ENCODE measurements at regions not wholly inside any gene's neighbourhood (a gene's known extent, or its start where the extent isn't known, plus 50 kb on each side); places are given as distances from the start of the nearest gene placed in this dataset.
"Not testable (repeated sequence)": the region's sequence is repeated elsewhere in the genome, so short reads cannot be mapped to it uniquely, and the experiment has no call there.

DNA sequence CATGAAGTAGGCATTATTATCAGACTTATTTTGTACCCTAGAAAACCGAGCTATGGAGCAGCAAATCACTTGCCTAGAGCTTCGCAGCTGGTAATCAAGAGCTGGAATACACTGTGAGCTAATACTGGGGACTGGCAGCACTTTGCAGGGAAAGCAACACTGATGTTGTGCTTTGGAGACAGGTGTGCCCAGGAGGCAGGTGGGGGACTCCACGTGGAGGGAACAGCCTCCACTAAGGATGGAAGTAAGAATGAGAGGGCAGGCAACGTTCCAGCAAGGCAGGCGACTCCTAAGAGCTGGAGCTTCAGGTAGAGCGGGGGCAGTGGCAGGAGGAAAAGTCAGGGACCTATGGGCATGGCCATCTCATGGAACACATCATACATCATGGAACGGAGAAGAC, 300.5 kb upstream of the IGF1R start:
- TF ChIP-seq CTCF (IDR thresholded peaks at IDR 0.05; ENCODE audit: control extremely low read depth, extremely low read depth, low read depth, missing control alignments): no peak
- no peak for DNase-seq (ENCODE audit: extremely low spot score)
- ChIA-PET CTCF (interaction anchor here (2.1 kb wide), 1 partner anchor 36 kb away, joined by 6 read pairs; no protein-coding TSS in a partner anchor), POLR2A (no interaction called here)

DNA sequence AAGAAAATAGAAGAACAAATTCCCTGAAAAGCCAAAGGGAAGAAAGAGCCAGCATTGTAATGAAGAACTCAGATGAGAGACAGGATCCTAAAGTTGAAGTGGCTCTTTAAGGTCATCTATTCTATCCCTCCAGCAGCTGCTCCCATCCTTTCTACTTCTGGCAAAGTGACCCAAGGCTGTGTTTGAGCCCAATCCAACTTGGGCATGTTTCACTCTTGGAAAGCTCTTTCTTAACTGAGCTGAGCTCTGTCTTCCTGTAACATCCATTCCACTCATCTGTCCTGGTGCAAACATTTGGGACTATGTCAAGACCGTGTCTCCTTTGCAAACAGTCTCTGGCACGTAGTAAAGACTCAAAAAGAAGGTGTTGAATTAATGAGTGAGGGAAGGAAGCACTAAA, 298.1 kb upstream of the IGF1R start:
- no peak for TF ChIP-seq CTCF (IDR thresholded peaks at IDR 0.05; ENCODE audit: control extremely low read depth, extremely low read depth, low read depth, missing control alignments)
- ChIA-PET POLR2A (no interaction called here), CTCF (no interaction called here)
- no peak for DNase-seq (ENCODE audit: extremely low spot score)

GRCh38 chr15:98358274-98358673, 290.1 kb upstream of the IGF1R start:
- DNase-seq (ENCODE audit: extremely low spot score); POLR2A ChIA-PET; CTCF ChIA-PET: not testable (repeated sequence)

- CTCF ChIA-PET: no interaction called here
- POLR2A ChIA-PET: no interaction called here
- no peak for TF ChIP-seq CTCF (IDR thresholded peaks at IDR 0.05; ENCODE audit: control extremely low read depth, extremely low read depth, low read depth, missing control alignments)
- DNase-seq (ENCODE audit: extremely low spot score): no peak
Measured at GRCh38 chr15:98358971-98359370, 289.4 kb upstream of the IGF1R start.

DNA sequence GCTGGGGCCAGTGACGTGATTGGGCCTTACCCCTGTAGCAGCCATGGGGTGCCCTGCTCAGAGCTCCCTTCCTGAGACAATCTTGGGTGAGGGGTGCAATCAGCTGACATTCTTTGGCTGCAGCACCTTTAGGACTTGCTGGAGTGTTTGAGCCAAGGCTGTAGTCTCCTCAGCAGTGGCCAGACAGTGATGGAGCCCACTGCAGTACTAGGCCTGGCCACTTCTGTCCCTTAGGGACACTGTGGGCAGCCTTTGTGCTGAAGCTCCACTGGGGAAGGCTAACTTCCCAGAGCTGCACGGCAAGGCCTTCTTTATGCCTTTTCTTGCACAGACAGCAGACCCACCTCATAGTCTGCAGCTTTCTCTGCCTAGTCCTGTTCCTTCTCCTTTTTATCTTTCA, 284.9 kb upstream of the IGF1R start:
- no peak for TF ChIP-seq CTCF (IDR thresholded peaks at IDR 0.05; ENCODE audit: control extremely low read depth, extremely low read depth, low read depth, missing control alignments)
- CTCF ChIA-PET: interaction anchor here (1.7 kb wide), 1 partner anchor 17 kb away, joined by 4 read pairs; no protein-coding TSS in a partner anchor
- POLR2A ChIA-PET: no interaction called here
- no peak for DNase-seq (ENCODE audit: extremely low spot score)

GRCh38 chr15:98363955-98364354, 284.4 kb upstream of the IGF1R start:
- TF ChIP-seq CTCF (IDR thresholded peaks at IDR 0.05; ENCODE audit: control extremely low read depth, extremely low read depth, low read depth, missing control alignments): no peak
- ChIA-PET CTCF (interaction anchor here (1.7 kb wide), 1 partner anchor 17 kb away, joined by 4 read pairs; no protein-coding TSS in a partner anchor), POLR2A (no interaction called here)
- no peak for DNase-seq (ENCODE audit: extremely low spot score)

DNA sequence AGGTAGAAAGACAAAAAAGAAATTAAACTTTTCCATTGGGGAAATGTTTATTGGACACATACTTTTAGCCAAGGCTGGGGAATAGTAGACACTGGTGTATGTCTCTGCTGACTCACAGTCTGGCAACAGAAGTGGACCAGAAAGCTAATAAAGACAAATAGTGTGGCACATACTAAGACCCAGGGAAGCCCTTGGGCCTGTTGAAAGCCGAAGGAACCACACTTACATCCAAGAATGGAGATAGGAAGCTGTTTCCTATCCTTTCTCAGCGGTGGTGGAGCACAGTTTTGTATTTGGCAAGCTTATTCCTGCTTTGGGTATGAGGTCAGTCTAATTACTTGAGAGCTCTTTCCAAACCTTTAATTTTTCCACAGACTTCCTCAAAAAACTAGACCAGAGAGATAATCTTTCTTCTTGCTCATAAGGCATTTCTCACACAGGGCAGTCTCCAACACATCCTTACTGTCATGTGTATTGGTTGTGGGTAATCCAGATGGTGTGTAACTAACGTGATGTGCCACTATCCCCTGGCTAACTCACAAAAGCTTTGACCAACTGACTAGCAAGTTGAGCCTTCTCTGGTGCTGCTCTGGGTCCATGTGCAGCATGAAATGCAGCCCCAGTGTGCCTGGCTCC, 279.1 kb upstream of the IGF1R start:
- ChIA-PET POLR2A (interaction anchor here (0.5 kb wide), 1 partner anchor 243 kb away, joined by 3 read pairs; no protein-coding TSS in a partner anchor), CTCF (interaction anchor here (0.7 kb wide), 1 partner anchor 17 kb away, joined by 3 read pairs; no protein-coding TSS in a partner anchor)
- DNase-seq (ENCODE audit: extremely low spot score): no peak
- TF ChIP-seq CTCF (IDR thresholded peaks at IDR 0.05; ENCODE audit: control extremely low read depth, extremely low read depth, low read depth, missing control alignments): no peak

Measured in GM10248 (cell line).